ENCODE measurements at regions not wholly inside any gene's neighbourhood (a gene's known extent, or its start where the extent isn't known, plus 50 kb on each side); places are given as distances from the start of the nearest gene placed in this dataset.

DNA sequence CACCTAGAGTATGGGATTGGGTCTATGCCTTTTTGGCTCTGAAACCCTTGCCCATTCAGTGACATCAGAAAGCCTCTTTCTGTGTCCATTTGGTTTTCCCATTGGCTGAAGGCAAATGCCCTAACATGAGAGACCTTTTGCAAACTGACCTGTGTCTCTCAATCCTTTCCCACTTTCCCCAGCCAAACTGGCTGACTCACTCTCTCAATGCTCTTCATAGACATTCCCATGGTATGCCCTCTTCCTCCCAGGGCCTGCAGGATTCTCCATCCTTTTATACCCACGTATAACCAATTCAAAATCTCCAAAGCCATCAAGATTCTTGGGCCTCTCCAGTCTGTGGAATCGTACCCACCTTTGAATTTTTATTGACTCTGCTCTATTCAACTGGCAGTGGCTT lies 563.3 kb downstream of the GATA3 start:
- TF ChIP-seq, protein P1, sequence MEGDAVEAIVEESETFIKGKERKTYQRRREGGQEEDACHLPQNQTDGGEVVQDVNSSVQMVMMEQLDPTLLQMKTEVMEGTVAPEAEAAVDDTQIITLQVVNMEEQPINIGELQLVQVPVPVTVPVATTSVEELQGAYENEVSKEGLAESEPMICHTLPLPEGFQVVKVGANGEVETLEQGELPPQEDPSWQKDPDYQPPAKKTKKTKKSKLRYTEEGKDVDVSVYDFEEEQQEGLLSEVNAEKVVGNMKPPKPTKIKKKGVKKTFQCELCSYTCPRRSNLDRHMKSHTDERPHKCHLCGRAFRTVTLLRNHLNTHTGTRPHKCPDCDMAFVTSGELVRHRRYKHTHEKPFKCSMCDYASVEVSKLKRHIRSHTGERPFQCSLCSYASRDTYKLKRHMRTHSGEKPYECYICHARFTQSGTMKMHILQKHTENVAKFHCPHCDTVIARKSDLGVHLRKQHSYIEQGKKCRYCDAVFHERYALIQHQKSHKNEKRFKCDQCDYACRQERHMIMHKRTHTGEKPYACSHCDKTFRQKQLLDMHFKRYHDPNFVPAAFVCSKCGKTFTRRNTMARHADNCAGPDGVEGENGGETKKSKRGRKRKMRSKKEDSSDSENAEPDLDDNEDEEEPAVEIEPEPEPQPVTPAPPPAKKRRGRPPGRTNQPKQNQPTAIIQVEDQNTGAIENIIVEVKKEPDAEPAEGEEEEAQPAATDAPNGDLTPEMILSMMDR (IDR thresholded peaks at IDR 0.05; ENCODE audit: low read depth, low read length, poor library complexity, severe bottlenecking) = no peak
- no peak for TF ChIP-seq EZH2phosphoT487 (IDR thresholded peaks at IDR 0.05; ENCODE audit: borderline replicate concordance, low read length)

Data from DOHH2 (cell line).